OCI-LY3 (cell line): ENCODE measurements at regions not wholly inside any gene's neighbourhood (a gene's known extent, or its start where the extent isn't known, plus 50 kb on each side); places are given as distances from the start of the nearest gene placed in this dataset.

ENCODE experiments used
- H2AFZ ChIP-seq: fragments of 200-600, 300-600 bp; shearing (Covaris generic); 2 replicates; pipeline ENCODE4 v1.6.0; 2014; ENCODE audit warnings: antibody characterized with exemption, low read depth, low read length
- H3K27ac ChIP-seq: fragments of 200-600, 300-600 bp; sonication (generic); 2 replicates; pipeline ENCODE4 v1.5.1; 2014; ENCODE audit warnings: mild to moderate bottlenecking, low read length, moderate library complexity, mixed read lengths
- H3K27me3 ChIP-seq: fragments of 200-600, 300-600 bp; sonication (generic); 2 replicates; pipeline ENCODE4 v1.6.1; 2014; ENCODE audit warnings: low read depth, low read length, mixed read lengths
- H3K36me3 ChIP-seq: fragments of 200-600, 300-600 bp; sonication (generic); replicated peaks from 2 replicates; pipeline ENCODE3; 2014; ENCODE audit warnings: low read depth, low read length, mixed read lengths
- H3K4me1 ChIP-seq: fragments of 300-600, 200-600 bp; sonication (generic); 2 replicates; pipeline ENCODE4 v1.6.1; 2014; ENCODE audit warnings: low read length, mixed read lengths
- H3K4me2 ChIP-seq: fragments of 200-600, 300-600 bp; sonication (generic); 2 replicates; pipeline ENCODE4 v1.6.1; 2014; ENCODE audit warnings: low read length, mixed read lengths
- H3K4me3 ChIP-seq: fragments of 300-600, 200-600 bp; sonication (generic); 2 replicates; pipeline ENCODE4 v1.5.1; 2014; ENCODE audit warnings: antibody characterized with exemption, mild to moderate bottlenecking, low read length, moderate library complexity
- H3K79me2 ChIP-seq: fragments of 300-600, 200-600 bp; shearing (Covaris generic); 2 replicates; pipeline ENCODE4 v1.6.1; 2014; ENCODE audit warnings: mild to moderate bottlenecking, low read length, mixed read lengths
- H3K9ac ChIP-seq: fragments of 300-600, 200-600 bp; shearing (Covaris generic); 2 replicates; pipeline ENCODE4 v1.6.0; 2014; ENCODE audit warnings: mild to moderate bottlenecking, low read length, moderate library complexity
- H3K9me3 ChIP-seq: fragments of 200-600, 300-600 bp; shearing (Covaris generic); 2 replicates; pipeline ENCODE4 v1.6.1; 2014; ENCODE audit warnings: low read length, mixed read lengths; ENCODE audit not compliant: insufficient read depth
- H4K20me1 ChIP-seq: fragments of 200-600, 300-600 bp; sonication (generic); 2 replicates; pipeline ENCODE4 v1.6.1; 2016; ENCODE audit warnings: low read length, mixed read lengths; ENCODE audit not compliant: insufficient read depth
- EZH2phosphoT487 ChIP-seq: fragments of 200-600 bp; shearing (Covaris generic); IDR thresholded peaks from 2 replicates; pipeline ENCODE4 v1.6.1; 2018; ENCODE audit warnings: antibody characterized with exemption, mixed run types, low read depth
- TF ChIP-seq, protein P1 (sequence below): fragments of 200-600, 300-600 bp; sonication (generic); IDR thresholded peaks from 2 replicates; pipeline ENCODE4 v1.5.1; 2014; ENCODE audit warnings: antibody characterized with exemption, low read length, low read depth

DNA sequence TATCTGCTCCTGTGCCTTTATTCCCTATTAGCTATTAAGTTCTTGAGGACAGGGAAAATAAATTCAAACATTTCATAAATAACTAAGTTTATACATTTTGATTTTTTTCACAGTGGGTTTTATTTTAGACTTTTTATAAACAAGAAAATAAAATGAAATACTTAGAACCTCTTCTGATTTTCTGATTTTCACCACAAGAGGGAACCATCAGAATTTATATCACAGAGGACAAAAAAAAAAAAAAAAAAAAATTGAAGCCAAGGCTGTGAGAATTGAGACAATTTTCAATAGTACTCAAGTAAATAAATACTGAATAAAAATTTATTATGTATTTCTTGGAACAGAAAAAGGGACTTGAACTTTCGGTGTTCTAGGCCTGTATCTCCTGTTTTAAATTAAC is 288.1 kb downstream of the SH3BGRL start:
- no peaks in the 10 kb centered on the region for H3K27me3 ChIP-seq
- no peaks in the 10 kb centered on the region for H3K4me1 ChIP-seq
- no peak overlapping the region for H3K4me3 ChIP-seq

DNA sequence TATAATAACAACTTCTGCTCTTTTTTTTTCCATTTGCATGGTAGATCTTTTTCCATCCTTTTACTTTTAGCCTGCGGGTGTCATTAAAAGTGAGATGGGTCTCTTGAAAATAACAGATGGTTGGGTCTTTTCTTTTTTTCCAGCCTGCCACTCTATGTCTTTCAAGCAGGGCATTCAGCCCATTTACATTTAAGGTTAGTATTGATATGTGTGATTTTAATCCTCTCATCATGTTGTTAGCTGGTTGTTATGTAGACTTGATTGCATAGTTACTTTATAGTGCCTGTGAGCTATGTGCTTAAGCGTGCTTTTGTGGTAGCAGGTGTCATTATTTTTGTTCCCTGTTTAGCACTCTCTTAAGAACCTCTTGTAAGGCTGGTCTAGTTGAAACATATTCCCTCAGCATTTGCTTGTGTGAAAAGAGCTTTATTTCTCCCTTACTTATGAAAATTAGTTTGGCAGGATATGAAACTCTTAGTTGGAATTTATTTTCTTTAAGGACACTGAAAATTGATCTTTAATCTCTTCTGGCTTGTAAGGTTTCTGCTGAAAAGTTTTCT is 326.1 kb downstream of the SH3BGRL start:
- Histone ChIP-seq H3K9ac (no peak overlapping the region), H4K20me1 (no peaks in the 10 kb centered on the region), H3K79me2 (no peaks in the 10 kb centered on the region), H2AFZ (no peak overlapping the region), H3K27me3 (no peaks in the 10 kb centered on the region), H3K9me3 (no peaks in the 10 kb centered on the region), H3K4me3 (no peak overlapping the region), H3K4me2 (no peak overlapping the region), H3K27ac (no peak overlapping the region), H3K4me1 (no peaks in the 10 kb centered on the region), H3K36me3 (no peaks in the 10 kb centered on the region)
- no peak for TF ChIP-seq EZH2phosphoT487
- TF ChIP-seq, protein P1, sequence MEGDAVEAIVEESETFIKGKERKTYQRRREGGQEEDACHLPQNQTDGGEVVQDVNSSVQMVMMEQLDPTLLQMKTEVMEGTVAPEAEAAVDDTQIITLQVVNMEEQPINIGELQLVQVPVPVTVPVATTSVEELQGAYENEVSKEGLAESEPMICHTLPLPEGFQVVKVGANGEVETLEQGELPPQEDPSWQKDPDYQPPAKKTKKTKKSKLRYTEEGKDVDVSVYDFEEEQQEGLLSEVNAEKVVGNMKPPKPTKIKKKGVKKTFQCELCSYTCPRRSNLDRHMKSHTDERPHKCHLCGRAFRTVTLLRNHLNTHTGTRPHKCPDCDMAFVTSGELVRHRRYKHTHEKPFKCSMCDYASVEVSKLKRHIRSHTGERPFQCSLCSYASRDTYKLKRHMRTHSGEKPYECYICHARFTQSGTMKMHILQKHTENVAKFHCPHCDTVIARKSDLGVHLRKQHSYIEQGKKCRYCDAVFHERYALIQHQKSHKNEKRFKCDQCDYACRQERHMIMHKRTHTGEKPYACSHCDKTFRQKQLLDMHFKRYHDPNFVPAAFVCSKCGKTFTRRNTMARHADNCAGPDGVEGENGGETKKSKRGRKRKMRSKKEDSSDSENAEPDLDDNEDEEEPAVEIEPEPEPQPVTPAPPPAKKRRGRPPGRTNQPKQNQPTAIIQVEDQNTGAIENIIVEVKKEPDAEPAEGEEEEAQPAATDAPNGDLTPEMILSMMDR: no peak

More for the DNA sequence above, 288.1 kb downstream of the SH3BGRL start:
- H3K27ac ChIP-seq: no peak overlapping the region
- TF ChIP-seq EZH2phosphoT487: no peak
- TF ChIP-seq, protein P1: peak; percentile 30; the same call in 1 of the 2 replicates
- H2AFZ ChIP-seq: no peak overlapping the region
- no peaks in the 10 kb centered on the region for H3K79me2 ChIP-seq
- H3K36me3 ChIP-seq: no peaks in the 10 kb centered on the region
- no peaks in the 10 kb centered on the region for H3K9me3 ChIP-seq
- H3K9ac ChIP-seq: no peak overlapping the region
- no peaks in the 10 kb centered on the region for H4K20me1 ChIP-seq
- no peak overlapping the region for H3K4me2 ChIP-seq

DNA sequence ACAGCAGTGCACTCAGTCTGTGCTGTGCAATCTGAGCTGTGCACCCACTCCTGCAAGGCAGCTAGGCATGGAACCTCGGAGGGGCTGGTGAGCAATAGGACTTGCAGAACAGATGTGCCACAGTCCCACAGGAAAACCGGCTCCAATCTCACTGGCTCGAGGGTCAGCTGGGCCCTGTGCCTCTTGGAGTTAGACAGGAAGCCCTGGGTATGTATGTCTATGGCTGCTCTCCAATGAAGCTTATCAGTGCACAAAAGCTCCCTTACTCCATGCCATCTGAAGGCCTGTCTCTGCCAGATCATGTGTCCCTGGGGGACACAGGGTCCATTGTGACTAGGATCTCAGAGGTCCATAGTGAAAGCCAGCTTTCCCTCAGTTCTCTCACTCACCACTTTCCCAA is 335.8 kb downstream of the SH3BGRL start:
- Histone ChIP-seq H3K27ac (no peak overlapping the region), H3K27me3 (no peaks in the 10 kb centered on the region)

DNA sequence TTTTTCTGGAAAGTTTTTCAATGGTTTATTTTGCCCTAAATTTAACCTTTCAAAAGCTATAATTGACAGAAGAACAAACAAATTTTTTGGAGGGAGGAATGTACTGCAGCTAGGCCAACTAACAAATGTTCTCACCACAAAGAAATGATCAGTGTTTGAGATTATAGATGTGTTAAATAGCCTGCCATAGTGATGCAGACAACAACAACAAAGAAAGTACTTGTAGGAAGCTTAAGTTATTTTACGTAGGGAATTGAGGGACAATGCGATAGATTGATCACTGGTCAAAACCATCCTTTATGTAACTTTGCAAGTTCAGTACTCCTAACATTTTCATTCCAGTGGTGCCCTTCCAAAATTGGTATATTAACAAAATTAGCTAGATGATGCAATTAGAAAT is 340.4 kb downstream of the SH3BGRL start:
- Histone ChIP-seq H3K9me3 (no peaks in the 10 kb centered on the region), H3K4me1 (no peaks in the 10 kb centered on the region), H2AFZ (no peak overlapping the region), H4K20me1 (no peaks in the 10 kb centered on the region), H3K79me2 (no peaks in the 10 kb centered on the region), H3K9ac (no peak overlapping the region), H3K27ac (no peak overlapping the region), H3K4me2 (no peak overlapping the region), H3K4me3 (no peak overlapping the region), H3K36me3 (no peaks in the 10 kb centered on the region), H3K27me3 (no peaks in the 10 kb centered on the region)
- no peak for TF ChIP-seq EZH2phosphoT487
- TF ChIP-seq, protein P1: no peak

More for the DNA sequence above, 335.8 kb downstream of the SH3BGRL start:
- Histone ChIP-seq H3K9ac (no peak overlapping the region), H4K20me1 (no peaks in the 10 kb centered on the region), H3K79me2 (no peaks in the 10 kb centered on the region), H3K4me3 (no peak overlapping the region), H3K4me2 (no peak overlapping the region), H2AFZ (no peak overlapping the region), H3K9me3 (no peaks in the 10 kb centered on the region), H3K36me3 (no peaks in the 10 kb centered on the region), H3K4me1 (no peaks in the 10 kb centered on the region)
- TF ChIP-seq, protein P1: no peak
- no peak for TF ChIP-seq EZH2phosphoT487
